DMS153 treated with DMSO at 0.1 percent for 48 hours (cell line): ENCODE measurements at regions not wholly inside any gene's neighbourhood (a gene's known extent, or its start where the extent isn't known, plus 50 kb on each side); places are given as distances from the start of the nearest gene placed in this dataset.
"Not testable (repeated sequence)": the region's sequence is repeated elsewhere in the genome, so short reads cannot be mapped to it uniquely, and the experiment has no call there.

Experiments used
- DNase-seq: peaks from one replicate; lab custom pipeline; 2025; ENCODE audit not compliant: unreplicated experiment; lab: John Stamatoyannopoulos, UW

DNA sequence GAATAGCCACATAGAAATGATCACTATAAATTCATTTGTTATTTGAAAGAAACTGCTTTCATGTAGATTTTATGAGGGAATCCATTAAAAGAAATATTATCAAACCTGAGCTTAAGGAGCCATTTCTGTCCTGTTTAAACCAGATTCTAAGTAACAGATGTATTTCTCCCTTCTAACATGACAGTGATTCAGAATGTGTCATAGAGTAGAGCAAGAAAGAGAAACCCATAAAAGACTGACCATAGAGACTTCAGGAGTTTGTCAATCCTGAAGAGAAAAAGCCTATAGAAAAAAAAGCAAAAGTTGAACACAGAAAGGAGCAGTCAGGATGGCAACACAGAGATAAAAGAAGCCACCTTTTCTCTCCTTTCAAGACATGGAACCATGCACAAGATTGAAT lies 390.6 kb downstream of the PRIM2 start:
- DNase-seq, result not testable (repeated sequence)

DNA sequence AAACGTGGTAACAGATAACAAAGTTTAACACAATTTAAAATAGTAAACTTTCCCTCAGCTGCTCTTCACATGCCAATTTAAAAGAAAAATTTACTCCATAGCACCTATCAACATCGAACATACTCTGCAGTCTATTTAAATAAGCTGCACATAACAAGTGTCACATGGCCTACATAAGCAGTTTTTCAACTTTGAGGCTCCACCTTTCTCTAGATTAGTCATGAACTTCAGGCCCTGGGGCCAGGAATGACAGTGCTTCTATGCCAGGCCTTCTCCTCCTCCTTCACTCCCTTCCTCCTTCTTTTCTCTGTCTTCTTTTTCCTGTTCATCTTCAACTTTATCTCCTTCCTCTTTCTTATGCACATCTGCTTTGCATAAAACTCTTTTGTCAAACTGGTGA lies 405.1 kb downstream of the PRIM2 start:
- not testable (repeated sequence) for DNase-seq

DNA sequence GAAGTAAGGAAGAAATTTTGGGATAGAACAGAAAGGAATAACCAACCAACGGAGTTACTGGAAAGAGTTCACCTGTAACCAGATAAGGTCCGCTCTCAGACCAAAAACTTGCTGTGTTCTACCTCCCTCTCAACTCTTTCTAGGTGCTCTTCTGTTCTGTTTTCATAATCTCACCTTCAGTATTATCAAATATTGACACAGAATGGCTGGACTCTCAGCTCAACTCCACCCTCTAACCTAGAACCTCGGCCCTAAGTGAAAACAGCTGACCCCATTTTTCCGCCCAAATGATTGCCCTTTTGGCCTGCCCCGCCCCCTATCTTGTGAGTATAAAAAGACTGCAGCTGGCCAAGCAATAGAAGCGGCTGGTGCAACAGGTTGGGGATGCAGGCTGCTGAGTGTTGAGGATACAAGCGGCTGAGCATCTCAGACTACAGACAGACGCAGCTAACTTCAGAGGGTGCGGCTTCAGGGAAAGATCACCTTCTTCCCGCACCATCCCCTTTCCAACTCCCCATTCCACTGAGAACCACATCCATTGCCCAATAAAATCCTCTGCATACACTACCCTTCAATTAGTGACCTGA lies 406.5 kb downstream of the PRIM2 start:
- DNase-seq, result not testable (repeated sequence)

DNA sequence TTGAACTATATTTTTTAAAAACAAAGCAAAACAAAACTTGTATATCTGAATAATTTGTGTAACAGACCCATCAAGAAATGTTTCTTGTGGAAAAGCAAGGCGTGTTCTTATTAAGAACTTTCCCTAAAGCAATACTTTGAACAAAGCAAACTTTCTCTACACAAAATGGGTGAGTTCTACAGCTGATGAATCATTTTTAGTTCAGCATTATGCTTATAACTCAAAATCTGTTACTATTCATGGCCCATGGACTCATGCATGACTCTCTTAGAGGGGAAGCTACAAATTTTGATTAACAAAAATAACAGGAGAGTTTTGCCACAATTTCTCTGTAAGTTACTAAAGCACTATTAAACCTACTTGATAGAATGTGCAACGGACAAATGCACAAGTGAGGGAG lies 412.0 kb downstream of the PRIM2 start:
- DNase-seq, result not testable (repeated sequence)

DNA sequence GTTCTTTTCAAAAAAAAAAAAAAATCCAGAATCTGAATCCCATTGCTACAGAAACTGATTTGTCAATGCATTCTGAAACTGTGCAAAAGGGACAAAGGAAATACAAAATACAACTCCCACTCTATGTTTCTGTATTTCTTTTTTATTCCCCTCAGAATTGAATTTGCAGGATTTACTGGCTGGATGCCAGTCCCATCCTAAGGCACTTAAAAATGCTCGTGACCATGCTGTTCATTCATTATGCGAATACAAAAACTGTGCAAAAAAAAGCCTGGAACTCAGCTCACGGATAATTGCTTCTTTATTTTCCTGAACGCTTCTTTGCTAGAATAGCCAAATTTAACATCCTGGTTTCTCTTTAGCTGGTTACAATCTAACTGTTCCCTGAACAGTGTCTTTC lies 413.3 kb downstream of the PRIM2 start:
- peak; percentile 3 for DNase-seq

DNA sequence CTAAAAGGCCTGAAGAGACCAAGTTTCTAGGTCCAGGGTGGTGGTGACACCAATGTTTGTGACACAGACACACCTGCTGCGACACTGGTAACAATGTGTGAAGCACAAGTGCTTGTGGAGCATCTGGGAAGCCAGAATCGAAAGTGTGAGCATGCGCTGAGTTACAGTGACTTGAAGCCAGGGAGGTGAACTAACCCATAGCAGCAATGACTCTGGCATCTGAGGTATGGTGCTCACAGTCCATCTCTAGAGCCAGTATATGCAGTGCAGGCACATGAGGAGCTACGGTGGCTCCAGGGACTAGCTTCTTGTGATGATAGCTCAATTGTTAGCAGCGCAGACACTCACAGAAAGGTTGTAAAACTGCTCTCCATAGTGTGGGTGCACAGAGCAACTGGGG lies 430.3 kb downstream of the PRIM2 start:
- not testable (repeated sequence) for DNase-seq

DNA sequence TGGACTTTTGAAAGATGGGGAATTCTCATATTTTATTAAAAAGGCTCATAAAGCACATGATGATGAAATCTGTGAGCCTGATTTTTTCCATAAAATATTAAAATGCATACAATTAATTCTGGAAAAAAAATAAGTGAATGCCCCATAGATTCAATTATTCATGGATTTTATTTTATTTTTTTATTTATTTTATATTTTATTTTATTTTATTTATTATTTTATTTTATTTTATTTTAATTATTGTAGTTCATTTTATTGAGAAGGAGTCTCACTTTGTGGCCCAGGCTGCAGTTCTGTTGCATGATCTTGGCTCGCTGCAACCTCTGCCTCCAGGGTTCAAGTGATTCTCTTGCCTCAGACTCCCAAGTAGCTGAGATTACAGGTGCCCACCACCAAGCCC lies 442.4 kb downstream of the PRIM2 start:
- DNase-seq, result not testable (repeated sequence)

DNA sequence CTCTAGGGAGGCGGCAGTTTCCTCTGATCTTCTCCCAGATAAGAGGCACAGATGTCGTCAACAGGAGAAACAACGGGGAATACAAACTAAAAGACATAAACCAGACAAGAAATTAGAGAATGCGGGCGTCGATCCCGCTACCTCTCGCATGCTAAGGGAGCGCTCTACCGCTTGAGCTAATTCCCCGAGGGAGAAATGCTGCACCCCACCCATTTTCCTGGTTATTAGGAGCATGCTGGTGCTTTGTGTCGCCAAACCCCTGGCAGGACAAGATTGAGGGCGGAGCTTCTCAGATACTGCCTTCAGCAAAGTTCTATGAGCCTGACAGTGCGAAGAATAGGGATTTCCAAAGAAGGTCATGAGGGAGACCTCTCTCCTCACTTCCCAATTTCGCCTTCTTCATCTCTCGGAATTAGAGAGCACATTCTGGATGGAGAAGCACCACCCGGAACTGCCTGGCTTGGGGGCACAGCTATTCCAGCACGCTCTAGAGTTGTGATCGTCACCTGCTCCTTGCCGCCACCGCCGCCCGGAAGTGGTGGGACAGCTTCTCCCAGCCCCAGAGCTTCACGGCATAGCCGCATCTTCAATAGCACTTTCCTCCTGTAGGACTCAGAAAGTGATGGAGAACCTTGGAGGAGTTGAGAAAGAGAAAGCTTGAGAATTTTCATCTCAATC lies 475.4 kb downstream of the PRIM2 start:
- DNase-seq, result not testable (repeated sequence)

DNA sequence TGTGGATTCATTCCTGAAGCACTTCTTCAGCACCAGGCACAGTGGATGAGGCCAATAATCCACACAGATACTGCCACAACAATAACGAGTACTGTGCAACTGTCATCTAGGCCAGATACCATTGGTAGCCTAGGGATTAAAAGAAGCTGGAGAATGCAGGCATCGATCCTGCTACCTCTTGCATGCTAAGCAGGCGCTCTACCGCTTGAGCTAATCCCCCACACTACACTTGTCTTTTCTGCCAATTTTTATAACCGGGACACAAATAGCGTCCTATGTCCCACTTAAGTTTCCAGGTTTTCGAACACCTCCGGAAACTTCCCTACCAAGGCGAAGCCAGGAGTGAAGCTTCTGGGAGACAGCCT lies 475.9 kb downstream of the PRIM2 start:
- DNase-seq, result not testable (repeated sequence)

DNA sequence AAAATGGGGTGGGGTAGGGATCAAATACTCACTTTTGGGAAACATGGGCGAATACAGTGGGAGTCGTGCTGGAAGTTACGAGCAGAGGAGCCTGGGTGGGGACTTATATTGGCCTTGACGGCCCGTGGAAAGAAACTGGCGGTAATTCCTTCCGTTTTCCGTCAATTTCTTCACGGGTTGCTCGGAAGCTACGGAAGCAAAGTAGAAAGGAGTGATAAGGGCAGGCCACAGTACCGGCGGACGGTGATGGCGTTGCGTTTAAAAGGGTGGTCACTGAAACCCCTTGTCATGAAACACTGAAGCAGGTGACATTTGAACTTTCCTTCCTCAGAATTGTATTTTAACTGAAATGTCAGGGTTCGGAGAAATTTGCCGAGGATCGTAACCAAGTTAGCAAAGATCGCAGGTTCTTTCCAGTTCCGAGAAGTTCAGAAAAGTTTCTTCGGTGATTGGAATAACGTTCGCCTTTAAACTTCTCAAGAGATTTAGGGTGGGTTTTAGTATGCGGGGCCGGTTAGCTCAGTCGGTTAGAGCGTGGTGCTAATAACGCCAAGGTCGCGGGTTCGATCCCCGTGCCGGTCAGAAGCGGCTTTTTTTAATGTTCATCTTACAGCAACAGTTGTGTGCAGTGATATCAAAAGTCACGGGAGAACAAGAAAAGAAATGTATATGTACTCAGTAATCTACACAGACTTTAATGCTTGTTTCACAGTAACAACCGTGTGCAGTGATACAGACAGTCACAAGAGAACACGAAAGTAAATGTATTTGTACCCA lies 482.5 kb downstream of the PRIM2 start:
- DNase-seq, result not testable (repeated sequence)

DNA sequence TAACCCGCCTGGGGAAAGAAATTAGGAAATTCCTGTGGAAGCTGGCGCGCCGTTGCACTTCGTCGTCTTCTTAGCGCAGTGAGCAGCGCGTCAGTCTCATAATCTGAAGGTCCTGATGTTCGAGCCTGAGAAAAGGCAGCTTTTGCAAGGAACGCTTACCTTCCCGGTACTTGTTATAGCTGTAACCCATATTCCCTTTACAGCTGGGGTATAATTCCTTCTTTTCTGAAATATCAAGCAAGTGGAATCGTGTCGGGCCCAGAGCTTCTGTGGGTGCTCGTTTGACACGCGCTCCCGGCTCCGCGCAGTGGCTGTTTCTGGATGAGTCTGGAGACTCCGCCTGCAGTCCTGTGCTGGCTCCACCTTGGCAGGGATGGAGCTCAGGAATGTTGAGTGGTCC lies 491.2 kb downstream of the PRIM2 start:
- not testable (repeated sequence) for DNase-seq

DNA sequence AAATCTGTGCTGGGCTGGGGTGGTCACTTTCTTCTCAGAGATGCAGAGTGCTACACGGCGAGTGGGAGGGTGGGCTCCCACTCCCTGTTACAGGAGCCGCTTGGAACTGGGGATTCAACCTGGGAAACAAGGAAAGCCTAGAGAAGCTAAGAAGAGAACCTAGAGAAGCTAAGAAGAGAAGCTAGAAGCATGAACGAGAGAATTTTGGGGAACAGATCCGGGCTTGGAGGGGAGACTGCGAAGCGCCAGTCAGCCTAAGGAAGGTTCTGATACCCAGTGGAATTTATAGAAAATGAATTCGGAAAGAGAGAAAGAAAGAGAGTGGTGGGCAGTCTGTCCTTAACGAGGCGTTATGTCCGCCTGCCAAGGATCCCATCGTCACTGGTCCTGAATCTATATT lies 492.0 kb downstream of the PRIM2 start:
- not testable (repeated sequence) for DNase-seq

DNA sequence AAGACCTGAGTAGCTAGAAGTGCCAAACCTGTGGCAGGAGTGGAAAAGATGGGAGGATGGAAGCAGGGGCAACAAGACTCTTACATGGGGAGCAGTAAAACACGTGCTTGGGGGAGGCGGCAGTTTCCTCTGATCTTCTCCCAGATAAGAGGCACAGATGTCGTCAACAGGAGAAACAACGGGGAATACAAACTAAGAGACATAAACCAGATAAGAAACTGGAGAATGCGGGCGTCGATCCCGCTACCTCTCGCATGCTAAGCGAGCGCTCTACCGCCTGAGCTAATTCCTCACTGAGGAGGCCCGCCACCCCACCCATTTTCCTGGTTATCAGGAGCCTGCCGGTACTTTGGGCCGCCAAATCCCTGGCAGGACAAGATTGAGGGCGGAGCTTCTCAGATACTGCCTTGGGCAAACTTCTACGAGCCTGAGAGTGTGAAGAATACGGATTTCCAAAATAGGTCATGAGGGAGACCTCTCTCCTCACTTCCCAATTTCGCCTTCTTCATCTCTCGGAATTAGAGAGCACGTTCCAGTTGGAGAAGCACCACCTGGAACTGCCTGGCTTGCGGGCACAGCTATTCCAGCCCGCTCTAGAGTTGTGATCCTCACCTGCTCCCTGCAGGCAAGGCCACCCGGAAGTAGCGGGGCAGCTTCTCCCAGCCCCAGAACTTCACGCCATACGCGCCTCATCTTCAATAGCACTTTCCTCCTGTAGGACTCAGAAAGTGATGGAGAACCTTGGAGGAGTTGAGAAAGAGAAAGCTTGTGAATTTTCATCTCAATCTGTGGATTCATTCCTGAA lies 496.0 kb downstream of the PRIM2 start:
- not testable (repeated sequence) for DNase-seq

DNA sequence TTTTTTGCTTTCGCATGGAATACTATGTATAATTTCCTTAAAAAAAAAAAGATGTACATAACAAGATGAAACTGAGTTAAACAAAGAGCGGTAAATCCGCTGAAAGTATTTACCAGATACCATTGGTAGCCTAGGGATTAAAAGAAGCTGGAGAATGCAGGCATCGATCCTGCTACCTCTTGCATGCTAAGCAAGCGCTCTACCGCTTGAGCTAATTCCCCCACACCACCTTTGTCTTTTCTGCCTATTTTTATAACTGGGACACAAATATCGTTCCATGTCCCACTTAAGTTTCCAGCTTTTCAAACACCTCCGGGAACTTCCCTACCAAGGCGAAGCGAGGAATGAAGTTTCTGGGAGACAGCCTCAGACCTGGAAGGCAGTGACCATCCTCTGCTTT lies 498.4 kb downstream of the PRIM2 start:
- DNase-seq, result not testable (repeated sequence)

DNA sequence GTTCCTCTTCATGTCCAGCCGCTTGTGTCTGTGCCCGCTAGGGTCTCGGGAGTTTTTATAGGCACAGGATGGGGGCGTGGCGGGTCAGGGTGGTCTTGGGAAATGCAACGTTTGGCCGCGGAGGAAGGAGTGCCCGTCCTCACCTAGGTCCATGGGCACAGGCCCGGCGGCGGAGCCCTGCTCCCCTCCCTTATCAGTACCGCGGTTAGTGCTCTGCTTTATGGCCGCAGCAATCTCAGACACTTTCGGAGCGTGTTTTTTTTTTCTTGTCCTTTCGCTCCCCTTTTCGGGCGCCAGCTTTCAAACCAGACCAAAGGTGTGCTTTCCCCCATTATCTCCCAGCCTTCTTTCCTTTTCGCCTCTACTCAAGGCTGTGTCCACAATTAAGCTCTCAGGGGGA lies 503.9 kb downstream of the PRIM2 start:
- not testable (repeated sequence) for DNase-seq

DNA sequence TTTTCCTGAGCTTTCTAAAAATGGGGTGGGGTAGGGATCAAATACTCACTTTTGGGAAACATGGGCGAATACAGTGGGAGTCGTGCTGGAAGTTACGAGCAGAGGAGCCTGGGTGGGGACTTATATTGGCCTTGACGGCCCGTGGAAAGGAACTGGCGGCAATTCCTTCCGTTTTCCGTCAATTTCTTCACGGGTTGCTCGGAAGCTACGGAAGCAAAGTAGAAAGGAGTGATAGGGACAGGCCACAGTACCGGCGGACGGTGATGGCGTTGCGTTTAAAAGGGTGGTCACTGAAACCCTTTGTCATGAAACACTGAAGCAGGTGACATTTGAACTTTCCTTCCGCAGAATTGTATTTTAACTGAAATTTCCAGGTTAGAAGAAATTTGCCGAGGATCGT lies 505.0 kb downstream of the PRIM2 start:
- DNase-seq, result not testable (repeated sequence)

DNA sequence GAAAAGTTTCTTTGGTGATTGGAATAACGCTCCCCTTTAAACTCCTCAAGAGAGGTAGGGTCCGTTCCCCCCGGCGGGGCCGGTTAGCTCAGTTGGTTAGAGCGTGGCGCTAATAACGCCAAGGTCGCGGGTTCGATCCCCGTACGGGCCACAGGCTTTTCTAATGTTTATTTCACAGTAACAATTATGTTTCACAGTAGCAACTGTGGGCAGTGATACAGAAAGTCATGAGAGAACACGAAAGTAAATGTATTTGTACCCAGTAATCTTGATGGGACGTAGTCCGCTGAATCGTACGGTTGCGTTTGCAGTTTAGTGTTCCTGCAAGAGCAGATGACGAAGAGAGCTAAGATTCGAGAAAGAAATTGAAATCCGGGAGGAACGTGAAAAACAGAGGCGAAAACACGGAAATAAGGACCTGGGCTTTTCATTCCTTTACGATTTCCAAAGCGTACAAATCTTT lies 505.5 kb downstream of the PRIM2 start:
- DNase-seq, result no peak

DNA sequence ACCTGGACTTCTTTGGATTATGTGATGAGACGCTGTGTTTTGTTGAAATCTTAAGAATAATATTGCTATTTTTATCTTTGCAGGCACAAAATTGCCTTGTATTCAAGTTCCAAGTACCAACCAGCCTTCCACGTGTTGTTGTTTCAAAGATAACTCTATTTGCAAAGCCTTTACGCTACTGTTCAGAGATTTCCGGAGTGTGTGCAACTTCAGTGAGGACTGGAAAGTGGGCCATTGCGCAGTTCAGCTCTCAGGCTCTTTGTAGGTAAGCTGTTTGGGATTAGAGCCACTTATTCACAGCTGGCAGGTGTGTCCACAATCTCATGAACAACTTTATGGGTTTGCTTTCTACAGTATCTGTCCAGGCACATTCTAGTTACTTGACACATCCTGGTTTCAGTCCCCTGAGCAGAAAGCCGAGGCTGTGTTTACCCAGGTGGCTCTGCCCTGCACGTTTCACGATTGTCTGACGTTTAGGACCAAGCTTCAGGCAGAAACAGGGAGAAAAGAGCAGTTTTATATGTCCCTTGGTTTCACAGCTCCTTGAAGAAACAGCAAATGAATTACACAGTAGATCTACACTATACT lies 520.3 kb downstream of the PRIM2 start:
- DNase-seq, result peak; percentile 60

DNA sequence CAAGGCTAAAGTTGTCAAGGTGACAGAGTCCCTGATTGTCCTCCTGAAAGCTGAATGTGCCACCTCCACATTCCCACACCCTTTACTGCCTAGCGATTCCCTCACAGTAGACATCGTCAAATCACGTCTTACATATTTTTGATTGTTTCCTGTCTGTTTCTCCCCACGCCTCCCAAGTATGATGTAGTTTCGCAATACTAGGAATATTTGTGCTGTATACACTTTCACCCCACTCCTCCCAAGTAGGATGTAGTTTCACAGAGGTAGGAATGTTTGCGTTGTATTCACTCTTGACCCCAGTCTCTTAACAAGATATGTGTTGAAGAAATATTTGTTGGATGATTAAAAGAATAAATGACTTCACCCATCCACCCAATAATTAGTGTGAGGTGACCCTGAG lies 524.1 kb downstream of the PRIM2 start:
- DNase-seq, result not testable (repeated sequence)

DNA sequence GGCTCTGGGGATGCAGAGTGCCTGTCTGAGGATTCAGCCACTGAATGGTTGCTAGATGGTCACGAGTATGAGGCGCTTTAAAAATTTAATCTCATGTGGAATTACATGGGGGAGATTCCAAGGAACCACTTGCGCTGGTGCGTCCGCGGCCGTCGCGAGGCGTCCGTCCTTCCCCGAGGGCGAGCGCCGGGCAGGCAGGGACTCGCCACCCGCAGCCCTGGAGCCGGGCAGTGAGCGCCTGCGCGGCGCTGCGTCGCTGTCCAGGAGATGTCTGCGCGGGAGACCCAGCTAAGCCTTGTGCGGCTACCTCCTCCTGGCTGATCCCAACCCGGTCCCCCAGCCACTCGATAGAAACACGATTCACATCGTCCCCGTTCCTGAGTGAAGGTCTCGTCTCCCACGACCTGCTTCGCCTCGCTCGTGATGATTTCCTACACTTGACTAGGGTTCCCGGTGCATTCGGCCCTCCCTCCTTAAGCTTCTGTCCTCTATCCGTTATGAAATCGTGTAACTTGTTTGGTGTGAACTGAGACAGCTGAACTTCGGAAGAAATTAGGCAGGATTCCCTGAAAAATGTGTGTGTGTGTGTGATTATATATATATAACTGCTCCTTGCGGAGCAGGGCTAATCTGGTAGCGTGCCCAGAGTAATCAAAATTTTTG lies 536.4 kb downstream of the PRIM2 start:
- peak; percentile 11 for DNase-seq
